H7 (cell line): ENCODE measurements at regions not wholly inside any gene's neighbourhood (a gene's known extent, or its start where the extent isn't known, plus 50 kb on each side); places are given as distances from the start of the nearest gene placed in this dataset.
A peak's percentile ranks its signal among the peaks of the same experiment; 100 is the strongest.
"Not testable (repeated sequence)": the region's sequence is repeated elsewhere in the genome, so short reads cannot be mapped to it uniquely, and the experiment has no call there.

Experiments used
- DNase-seq: peaks from one replicate; pipeline ENCODE4 v3.0.0; 2012
- H3K27me3 ChIP-seq: 2 replicates; pipeline ENCODE4 v1.6.0; 2011; ENCODE audit warnings: mild to moderate bottlenecking, low read length; ENCODE audit not compliant: control insufficient read depth, insufficient read depth
- H3K36me3 ChIP-seq: replicated peaks from 2 replicates; pipeline ENCODE4 v1.5.1; 2011; ENCODE audit warnings: low read length; ENCODE audit not compliant: control insufficient read depth, insufficient read depth
- H3K4me3 ChIP-seq: 2 replicates; pipeline ENCODE4 v1.5.1; 2011; ENCODE audit warnings: low read depth, mild to moderate bottlenecking, control low read depth, low read length, moderate library complexity; ENCODE audit not compliant: insufficient read depth

DNA sequence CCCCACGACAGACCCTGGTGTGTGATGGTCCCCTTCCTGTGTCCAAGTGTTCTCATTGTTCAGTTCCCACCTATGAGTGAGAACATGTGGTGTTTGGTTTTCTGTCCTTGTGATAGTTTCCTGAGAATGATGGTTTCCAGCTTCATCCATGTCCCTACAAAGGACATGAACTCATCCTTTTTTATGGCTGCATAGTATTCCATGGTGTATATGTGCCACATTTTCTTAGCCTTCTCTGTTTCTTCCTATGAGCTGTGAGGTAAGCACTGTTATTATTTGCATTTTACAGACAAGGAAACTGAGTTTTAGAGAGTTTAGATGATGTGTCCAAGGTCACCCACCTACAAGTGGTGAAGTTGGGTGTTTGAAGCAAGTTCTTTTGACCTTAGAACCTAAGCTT, 51.1 kb upstream of the BNC1 start:
- not testable (repeated sequence) for H3K36me3 ChIP-seq, H3K4me3 ChIP-seq, H3K27me3 ChIP-seq, DNase-seq

DNA sequence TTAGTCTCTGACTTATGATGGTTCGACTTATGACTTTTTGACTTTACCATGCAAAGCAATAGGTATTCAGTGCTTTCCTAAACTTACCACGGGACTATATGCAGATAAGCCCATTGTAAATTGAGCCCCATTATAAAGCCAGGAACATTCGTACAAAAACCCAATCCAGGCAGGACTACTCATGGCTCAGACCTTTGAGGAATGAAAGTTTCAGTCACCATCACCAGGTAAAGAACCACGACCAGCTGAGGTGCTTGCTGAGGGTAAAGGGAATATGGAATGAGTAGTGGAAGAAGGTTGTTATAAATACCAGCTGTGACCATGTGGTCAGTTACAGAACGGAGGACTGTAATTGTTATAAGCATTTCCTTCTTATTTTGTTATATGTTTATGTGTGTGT, 54.9 kb upstream of the BNC1 start:
- H3K27me3 ChIP-seq = no peaks in the 10 kb centered on the region
- H3K36me3 ChIP-seq = no peaks in the 10 kb centered on the region
- DNase-seq = no peak
- H3K4me3 ChIP-seq = no peak overlapping the region

DNA sequence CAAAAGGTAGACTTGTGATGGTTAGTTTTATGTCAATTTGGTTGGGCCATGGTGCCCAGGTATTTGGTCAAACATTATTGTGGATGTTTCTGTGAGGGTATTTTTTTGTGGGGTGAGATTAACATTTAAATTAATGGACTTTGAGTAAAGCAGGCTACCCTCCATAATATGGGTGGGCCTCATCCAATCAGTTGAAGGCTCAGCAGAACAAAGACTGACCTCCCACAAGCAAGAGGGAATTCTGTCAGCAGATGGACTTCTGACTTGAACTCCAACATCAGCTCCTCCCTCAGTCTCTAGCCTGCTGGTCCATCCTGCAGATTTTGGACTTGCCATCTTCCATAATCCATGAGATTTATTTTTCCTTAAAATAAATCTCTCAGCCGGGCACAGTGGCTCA, 55.6 kb upstream of the BNC1 start:
- Histone ChIP-seq H3K4me3 (no peak overlapping the region), H3K27me3 (no peaks in the 10 kb centered on the region), H3K36me3 (no peaks in the 10 kb centered on the region)
- DNase-seq = no peak

DNA sequence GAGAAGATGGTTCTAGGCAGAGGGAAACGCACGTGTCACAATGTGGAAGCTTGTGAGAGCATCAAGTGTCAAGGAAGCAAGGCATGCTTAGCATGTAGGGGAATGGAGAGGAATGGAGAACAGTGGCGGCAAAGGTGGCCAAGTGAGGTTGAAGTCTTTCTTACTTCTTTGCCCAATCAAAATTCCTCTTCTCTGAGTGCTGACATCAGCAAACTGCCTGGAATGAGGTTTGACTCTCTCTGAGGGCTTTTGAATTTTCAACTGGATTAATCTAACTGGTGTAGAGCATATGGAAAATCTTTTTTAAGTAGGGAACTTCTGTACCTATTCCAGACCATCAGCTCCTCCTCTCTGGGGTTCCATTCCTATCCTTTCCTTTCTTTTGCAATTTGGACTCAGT, 61.9 kb upstream of the BNC1 start:
- Histone ChIP-seq H3K4me3 (no peak overlapping the region), H3K27me3 (no peaks in the 10 kb centered on the region), H3K36me3 (no peaks in the 10 kb centered on the region)
- DNase-seq = no peak

DNA sequence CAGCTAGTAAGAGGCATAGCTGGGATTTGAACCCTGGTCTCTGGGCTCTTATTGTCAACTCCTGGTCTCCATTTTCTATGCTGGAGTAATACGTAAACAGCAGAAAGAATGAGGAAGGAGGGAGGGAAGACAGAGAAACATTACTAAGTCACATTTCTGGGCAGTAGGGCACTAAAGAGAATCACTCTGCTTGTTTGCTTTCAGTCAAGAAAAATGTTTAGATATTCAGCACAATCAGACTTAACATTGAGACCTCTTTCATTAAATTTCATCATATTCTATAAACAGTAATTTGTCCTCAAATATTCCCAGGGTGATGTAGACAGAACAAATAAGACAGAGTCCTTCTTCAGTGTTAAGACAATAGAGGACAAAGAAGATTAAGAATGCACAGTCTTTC, 67.7 kb upstream of the BNC1 start:
- H3K27me3 ChIP-seq = no peaks in the 10 kb centered on the region
- no peak overlapping the region for H3K4me3 ChIP-seq
- no peak for DNase-seq
- no peaks in the 10 kb centered on the region for H3K36me3 ChIP-seq

DNA sequence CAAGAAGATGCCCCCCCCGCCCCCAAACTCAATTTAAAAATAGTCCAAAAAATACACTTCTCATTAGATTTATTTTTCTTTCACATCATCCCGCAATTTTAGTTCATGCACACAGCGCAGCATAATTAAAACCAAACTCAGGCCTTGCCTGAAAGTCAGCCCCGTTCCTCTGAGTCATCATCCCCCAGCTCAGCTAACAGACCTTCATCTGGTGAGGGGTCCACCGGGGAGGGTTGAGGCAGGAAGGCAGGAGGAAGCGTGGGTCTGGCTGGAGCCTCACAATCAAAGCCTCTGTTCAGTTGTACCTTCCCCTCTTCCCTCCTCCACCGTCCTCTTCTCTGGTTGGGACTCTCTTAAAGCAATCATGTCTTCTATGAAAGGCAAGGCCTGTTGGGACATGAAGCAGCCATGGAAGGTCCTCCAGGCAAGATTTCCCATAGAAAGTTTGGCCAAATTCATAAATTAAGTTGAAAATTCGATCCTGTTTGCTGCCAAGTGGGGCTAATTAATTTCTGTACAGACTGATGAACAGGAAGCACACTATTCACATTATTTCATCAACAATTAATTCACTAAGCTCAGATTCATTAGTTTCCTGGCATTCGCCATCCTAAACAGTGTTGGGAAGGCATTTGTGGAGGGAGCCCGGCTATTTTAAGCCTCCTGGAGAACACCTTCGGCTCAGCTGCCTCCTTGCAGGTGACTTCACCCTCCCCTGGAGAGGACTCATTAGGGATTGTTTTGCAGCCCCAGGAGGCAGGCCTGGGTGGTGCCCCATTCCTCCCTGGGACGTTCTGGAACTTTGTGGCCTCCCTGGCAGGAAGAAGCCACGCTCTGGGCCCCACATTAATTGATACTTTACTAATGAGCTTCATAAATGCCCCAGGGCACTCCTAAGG, 72.3 kb upstream of the BNC1 start:
- H3K36me3 ChIP-seq = no peaks in the 10 kb centered on the region
- no peaks in the 10 kb centered on the region for H3K27me3 ChIP-seq
- DNase-seq = no peak
- no peak overlapping the region for H3K4me3 ChIP-seq

DNA sequence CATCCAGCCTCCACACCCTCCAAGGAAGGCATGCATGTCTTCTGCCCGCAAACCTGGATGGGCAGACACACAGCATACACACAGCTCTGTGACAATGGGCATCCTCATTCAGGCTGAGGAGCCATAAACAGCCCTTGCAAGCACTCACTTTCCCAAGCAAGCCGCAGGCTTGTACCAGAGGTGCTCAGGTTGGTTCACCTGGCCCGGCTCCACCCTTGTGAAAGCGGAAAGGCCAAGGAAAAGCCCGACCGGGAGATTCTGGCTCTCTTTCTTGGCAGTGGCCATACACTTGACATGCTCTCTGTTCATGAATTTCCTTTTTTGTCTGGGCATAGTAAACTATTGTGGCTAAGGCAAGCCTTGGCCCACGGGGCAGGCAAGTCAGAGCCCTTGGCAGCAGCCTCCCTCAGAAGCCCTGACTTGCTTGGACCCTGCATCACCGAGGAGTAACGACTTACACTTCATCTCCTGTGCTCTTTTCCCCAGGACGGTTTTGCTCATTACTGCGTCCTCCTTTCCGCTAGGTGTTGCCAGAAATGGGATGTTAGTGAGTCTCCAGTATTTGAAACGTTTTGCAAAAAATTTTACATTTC, 74.6 kb upstream of the BNC1 start:
- DNase-seq = no peak
- Histone ChIP-seq H3K4me3 (no peak overlapping the region), H3K27me3 (no peaks in the 10 kb centered on the region), H3K36me3 (no peaks in the 10 kb centered on the region)

DNA sequence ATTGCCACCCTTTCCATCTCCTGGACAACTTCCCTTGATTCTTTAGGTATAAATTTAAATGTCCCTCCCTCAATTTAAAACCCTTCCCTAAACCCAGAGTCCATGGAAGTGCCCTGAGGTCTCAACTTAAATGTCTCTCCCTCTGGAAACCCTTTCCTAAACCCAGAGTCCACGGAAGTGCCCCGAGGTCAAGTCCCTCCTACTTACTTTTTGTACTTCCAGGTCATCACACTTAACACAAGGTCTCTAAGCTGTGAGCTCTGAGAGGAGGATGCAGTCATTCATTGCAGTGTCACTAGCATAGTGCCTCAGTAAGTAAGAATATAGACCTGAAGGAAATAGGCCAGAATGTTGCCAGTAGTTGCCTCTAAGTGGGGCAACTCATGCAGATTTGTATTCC, 78.2 kb upstream of the BNC1 start:
- no peak overlapping the region for H3K4me3 ChIP-seq
- peaks cover 17% of the 10 kb centered on the region for H3K27me3 ChIP-seq
- no peak for DNase-seq
- no peaks in the 10 kb centered on the region for H3K36me3 ChIP-seq

DNA sequence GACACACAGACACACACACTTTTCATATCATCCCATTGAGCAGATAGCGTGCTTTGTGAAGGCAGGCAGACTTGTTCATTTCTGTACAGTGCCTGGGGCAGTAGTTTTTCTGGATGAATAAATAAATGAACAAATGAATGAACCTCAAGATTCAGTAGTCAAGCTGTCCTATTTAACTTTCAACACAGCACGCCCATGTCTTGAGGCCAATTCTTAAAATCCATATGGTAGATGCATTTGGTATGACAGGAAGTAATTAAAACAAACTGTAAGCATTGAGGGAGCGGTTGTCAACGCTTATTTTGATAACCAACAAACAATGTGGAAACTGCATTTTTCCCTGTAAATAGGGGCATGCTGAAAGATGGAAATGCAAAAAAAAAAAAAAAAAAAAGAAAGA, 80.0 kb upstream of the BNC1 start:
- H3K36me3 ChIP-seq = no peaks in the 10 kb centered on the region
- peaks cover 17% of the 10 kb centered on the region for H3K27me3 ChIP-seq
- H3K4me3 ChIP-seq = no peak overlapping the region
- no peak for DNase-seq

DNA sequence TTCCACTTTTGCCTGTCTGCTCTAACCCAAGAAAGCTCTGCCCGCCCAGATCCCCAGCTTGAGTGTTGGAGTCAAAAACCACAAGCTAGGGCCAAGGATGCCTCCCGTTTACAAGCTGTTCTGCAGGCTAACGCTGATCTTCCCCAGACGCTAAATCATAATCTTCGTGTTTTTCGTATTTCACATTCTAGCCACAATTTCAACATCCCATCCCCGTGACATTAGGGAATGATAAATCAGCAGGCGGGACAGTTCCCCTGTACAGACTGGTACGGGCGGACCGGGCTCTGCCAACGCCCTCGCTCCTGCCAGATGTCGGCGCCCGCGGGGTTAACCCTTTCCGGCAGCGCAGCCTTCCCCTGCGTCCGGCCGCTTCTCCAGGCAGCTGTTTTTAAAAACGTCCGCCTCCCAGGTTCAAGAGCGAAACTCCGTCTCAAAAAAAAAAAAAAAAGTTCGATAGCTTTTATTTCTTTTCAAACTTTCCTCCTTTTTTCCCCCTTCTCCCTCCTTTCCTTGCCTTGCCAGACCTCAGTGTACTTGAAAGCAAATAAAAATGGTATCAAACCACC, 81.0 kb upstream of the BNC1 start:
- DNase-seq = peak; percentile 73

DNA sequence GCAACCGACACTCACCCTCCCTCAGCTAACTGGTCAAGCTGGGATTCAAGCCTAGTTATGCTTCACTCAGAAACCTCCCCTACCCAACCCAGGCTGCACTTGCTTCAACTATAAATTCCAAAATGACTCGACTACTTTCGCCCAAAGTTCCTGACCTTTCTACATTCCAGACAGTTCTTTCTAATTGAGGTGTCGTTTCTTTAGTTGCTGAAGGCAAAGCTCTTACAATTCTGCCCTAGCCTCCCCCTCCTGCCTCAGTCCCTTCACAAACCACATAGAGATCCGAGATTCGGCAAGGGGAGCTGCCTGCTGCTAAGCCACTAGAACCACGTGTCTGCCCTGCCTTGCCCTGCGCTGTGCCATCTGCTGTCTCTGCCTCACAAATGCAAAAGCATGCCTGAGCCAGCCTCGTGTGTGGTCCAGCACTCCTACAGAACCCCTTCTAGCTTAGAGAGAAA, 74.7 kb upstream of the SH3GL3 start:
- Histone ChIP-seq H3K4me3 (no peak overlapping the region), H3K36me3 (no peaks in the 10 kb centered on the region), H3K27me3 (peaks cover 1% of the 10 kb centered on the region; the same call in 1 of the 2 replicates)
- DNase-seq = peak; percentile 48

More for the DNA sequence above, 81.0 kb upstream of the BNC1 start:
- Histone ChIP-seq H3K36me3 (no peaks in the 10 kb centered on the region), H3K4me3 (peak overlapping the region; percentile 25; the same call in 1 of the 2 replicates), H3K27me3 (peaks cover 17% of the 10 kb centered on the region)

DNA sequence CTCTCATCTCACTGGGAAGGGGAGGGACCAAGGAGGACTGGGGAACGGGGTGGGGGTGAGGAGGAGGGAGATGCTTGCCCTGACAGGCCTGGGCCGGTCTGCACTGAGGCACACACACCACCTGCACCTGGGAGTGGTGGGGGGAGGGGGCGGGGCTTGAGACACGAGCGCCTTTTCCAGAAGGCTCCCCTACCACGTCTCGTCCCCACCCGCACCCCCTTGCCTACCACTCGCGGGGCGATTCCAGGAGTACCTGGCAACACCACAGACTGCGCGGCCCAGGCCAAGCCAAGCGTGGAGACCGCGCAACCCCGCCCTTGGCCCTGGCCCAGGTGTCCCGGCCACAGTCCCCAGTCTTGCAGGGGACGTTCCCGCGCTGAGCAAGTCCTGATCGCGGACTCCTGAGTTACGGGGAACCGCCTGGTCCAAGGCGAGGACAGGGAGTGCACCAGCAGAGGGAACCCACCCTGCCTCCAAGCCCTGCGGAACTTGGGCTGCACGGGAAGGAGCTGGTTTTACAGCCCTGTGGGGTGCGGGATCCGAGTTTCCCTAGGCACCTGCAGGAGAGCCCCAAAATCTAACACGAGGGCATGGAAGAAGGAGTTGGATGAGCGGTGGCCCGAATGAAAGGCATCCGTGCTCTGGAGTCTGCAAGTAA, 68.1 kb upstream of the SH3GL3 start:
- peak; percentile 76 for DNase-seq
- H3K4me3 ChIP-seq = peak overlapping the region; percentile 35; the same call in 1 of the 2 replicates
- H3K36me3 ChIP-seq = no peaks in the 10 kb centered on the region
- peaks cover 16% of the 10 kb centered on the region; the same call in 1 of the 2 replicates for H3K27me3 ChIP-seq

DNA sequence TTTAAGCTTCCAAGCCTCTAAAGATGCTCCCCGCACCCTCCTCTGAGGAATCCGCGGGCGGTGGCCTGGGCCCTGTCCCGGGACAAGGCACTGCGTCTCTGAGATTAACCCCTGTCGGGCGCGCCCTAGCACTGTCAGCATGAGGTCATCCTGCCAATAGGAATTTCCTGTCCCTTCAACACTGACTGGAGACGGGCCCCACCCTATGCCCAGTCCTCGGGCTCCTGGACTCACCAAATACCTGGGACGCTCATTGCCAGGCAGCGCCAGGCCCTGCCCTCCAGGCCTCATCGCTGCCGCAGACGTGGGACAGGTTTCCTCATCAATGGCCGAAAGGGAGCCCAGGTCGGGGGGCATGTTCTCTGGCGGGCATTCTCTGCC, 67.6 kb upstream of the SH3GL3 start:
- DNase-seq = peak; percentile 60
- Histone ChIP-seq H3K4me3 (peak overlapping the region; percentile 35; the same call in 1 of the 2 replicates), H3K36me3 (no peaks in the 10 kb centered on the region), H3K27me3 (peaks cover 16% of the 10 kb centered on the region; the same call in 1 of the 2 replicates)

DNA sequence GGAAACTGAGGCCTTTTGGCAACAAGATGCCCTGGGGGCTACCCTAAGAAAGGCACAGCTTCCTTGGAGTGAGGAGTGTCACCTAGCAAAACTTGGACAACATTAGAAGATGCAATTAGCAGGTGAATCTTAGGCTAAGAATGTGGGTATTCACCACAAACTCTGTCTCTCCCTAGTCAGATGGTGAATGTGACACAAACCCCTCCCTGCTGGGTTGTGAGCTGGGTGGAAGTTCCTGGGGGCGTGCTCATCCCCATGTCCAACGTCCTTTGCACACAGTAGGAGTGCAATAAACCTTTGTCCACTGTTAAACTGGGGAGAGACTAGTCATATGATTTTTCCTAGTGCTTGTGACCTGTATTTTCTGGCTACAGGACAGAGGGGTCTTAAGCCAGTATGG, 67.1 kb upstream of the SH3GL3 start:
- no peaks in the 10 kb centered on the region for H3K36me3 ChIP-seq
- no peak for DNase-seq
- peaks cover 16% of the 10 kb centered on the region; the same call in 1 of the 2 replicates for H3K27me3 ChIP-seq
- no peak overlapping the region for H3K4me3 ChIP-seq
